NCI-H510A treated with DMSO at 0.1 percent for 48 hours (cell line): ENCODE measurements at regions not wholly inside any gene's neighbourhood (a gene's known extent, or its start where the extent isn't known, plus 50 kb on each side); places are given as distances from the start of the nearest gene placed in this dataset.

Experiments
- DNase-seq: peaks from one replicate; lab custom pipeline; 2025; lab: John Stamatoyannopoulos, UW

DNA sequence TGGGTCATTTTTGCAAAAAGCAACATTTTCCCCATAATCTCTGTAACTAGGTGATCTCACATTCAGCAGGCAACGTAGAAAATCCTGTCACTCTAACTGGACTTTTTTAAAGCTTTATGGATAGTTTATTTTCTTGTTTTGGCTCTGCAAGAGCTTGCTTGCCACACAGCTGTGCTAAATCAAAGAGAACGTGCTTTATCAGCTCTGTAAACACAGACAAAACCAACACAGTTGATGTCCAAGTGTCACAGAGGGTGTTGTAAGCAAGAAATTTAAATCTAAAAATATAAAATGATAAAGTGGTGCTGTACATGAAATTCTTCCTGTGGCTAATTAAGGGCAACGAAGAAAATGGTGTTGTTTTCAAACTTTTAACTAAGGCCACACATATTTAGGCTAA lies 97.5 kb upstream of the STAC start:
- no peak for DNase-seq

DNA sequence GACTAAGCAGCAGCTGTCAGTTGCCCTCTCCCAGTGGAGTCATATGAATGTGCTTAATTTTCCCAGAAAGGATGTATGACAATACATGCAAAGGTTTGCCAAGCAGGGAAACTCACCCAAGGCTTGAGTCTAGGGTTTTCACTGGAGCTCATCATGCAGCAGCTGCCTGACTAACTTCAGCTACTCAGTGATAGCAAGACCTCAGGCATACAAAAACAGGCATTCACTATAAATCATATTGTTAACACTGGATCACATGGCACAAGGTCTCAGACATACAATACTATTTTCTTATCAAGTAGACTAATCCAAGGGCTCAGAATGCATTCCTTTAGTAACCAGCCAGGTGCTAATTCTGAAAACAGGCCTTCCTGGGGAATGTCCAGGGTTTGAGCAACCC lies 85.0 kb upstream of the STAC start:
- no peak for DNase-seq

- no peak for DNase-seq
Observed at GRCh38 chr3:36297195-36297594, 83.1 kb upstream of the STAC start.

DNA sequence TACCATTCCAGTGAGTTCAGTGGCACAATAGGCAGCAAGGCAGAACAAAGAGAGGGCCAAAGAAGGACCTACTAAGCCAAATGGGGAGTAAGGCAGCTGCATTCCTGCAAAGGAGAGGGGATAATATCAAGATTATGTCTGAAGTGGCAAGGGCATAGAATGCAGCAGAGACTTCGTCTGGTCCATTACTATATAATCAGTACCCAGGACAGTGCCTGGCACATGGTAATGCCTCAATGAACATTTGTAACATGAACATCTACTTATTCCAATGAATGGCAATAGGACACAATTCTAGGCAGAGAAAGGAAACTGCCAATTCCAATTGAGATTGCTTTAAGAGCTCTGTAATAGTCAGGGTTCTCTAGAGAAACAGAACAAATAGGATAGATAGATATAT lies 82.1 kb upstream of the STAC start:
- DNase-seq, result no peak

GRCh38 chr3:36302158-36302509 lies 78.2 kb upstream of the STAC start:
- DNase-seq, result no peak

- DNase-seq, result no peak
Observed at GRCh38 chr3:36302626-36303025, 77.7 kb upstream of the STAC start.

- no peak for DNase-seq
Observed at GRCh38 chr3:36303286-36303685, 77.0 kb upstream of the STAC start.

DNA sequence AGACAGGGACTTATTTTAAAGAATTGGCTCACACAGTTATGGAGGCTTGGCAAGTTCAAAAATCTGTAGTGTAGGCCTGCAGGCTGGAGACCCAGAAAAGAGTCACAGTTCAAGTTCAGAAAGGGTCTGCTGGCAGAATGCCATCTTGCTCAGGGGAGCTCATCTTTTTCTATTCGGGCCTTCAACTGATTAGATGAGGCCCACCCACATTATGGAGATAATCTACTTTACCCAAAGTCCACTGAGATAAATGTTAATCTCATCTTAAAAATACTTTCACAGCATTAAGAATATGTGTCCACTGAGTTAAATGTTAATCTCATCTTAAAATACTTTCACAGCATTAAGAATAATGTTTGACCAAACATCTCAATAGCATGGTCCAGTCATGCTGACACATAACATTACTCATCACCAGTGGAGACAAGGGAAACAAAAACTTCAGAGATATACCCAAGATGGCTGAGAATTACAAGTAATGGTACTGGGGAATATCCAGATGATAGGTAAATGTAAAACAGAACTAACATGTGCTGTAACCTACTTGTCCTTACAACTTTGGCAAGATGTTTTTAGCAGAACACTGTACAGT lies 74.3 kb upstream of the STAC start:
- DNase-seq, result no peak

GRCh38 chr3:36309092-36309491 lies 71.2 kb upstream of the STAC start:
- no peak for DNase-seq

- DNase-seq, result no peak
Observed at GRCh38 chr3:36312351-36312750, 68.0 kb upstream of the STAC start.

DNA sequence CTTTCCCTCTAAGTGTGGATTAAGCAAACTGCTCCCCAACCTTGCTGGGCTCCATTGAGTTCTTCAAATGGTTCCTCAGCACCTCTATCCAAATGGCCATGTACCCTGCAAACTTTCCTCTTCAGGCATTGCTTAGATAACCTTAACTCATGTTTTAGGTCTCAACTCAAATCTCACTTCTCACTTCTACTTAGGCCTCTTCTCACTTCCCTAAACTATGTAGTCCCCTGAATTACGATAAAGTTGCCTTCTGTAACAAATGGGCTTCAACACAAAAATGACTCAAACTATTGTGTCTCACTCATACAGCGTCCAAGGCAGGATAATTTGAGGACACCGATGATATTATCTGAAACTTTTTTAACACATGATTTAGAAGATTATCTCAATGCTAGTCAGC lies 62.4 kb upstream of the STAC start:
- no peak for DNase-seq

DNA sequence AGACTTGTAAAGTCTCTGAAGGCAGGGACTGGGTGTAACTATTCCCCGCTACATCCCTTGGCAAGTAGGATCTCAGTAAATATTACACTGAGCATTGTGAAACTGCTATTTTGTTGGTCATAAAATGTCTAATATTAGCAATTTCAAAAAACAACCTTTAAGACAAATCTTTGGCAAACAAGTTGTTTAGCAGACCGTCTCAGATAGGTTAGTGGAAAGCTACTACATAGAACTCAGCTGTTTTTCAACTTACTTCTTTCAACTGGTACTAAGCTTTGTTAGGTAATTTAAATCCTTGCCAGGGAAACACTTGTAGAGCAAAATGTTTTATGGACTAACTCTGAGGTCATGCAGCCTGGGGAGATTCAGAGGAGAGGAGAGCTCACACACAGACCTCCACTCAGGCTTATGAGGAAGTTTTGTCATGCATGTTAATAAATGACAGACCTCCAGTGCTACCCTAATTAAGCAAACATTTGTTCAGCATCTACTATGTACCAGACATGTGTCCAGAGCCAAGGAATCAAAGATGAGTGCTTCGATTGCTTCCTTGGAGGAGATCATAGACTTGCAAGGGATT lies 61.6 kb upstream of the STAC start:
- no peak for DNase-seq

GRCh38 chr3:36319680-36320079 lies 60.6 kb upstream of the STAC start:
- DNase-seq, result no peak
